Stimulated activated CD4-positive, alpha-beta T cell treated with anti-CD3 and anti-CD28 coated beads, Interleukin-15, amount 100 ng/mL, for 24 hours (primary cell): ENCODE measurements at regions not wholly inside any gene's neighbourhood (a gene's known extent, or its start where the extent isn't known, plus 50 kb on each side); places are given as distances from the start of the nearest gene placed in this dataset.

ENCODE experiments used
- DNase-seq: peaks from one replicate; pipeline ENCODE4 v3.0.0-alpha.2; 2020

DNA sequence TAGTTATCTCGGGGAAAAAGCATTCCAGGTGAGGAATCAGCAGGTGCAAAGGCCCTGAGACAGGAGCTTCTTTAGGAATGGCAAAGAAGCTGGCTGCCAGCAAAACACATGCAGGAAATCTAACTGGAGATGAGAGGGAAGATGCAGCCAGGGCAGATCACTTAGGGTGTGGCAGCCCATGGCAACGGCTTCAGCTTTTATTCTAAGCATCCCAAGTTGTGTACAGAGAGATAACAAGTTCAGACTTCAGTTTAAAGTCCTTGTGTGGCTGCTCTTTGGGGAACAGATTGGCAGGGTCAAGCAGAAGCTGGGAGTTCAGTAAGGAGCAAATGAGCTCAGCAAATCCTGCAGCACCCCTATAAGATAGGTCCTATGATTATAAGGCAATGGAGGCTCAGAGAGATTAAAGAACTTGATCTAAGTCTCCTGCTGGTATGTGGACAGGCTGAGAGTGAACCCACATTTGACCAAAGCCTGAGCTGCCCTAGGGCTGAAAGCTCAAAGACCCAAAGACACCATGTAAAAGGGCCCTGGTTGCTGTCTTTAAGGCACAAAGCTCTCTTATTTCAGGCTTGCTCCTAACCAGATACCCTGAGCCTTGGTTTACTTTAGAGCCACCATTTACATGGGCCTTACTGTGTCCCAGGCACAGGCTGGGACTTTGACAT is 466.8 kb downstream of the SOX6 start:
- no peak for DNase-seq

DNA sequence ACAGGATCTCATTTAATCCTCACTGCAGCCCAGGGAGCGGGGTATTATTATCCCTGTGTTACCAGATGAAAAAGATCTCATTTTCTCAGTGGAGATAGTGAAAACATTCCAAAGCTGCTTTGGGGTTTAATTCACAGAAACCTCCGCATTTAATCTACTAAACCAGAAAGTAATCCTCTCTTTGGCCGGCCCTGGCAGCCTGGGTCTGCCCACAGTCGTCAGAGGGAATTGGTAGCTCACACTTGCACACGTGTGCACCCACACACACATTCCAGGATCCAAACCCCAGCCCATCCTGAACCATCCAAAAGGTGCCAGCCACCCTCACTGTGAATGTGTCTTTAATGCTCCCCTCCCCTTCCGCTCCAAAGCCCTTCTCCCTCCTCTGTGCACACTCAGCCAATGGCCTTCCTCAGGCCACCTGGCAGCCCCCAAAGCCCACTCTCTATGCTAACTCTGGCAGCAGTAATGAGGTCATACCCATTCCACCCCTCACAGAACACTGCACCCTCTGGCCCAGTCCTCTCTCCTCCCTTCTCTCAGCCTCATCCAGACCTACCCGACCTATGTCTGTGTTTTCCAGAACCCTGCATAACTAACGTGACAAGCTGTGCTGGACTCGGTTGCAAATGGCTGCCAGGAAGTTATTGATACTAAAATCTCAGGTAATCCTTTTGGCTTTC is 466.2 kb downstream of the SOX6 start:
- no peak for DNase-seq

- DNase-seq: no peak
Measured at GRCh38 chr11:15893080-15893492, 463.3 kb downstream of the SOX6 start.

DNA sequence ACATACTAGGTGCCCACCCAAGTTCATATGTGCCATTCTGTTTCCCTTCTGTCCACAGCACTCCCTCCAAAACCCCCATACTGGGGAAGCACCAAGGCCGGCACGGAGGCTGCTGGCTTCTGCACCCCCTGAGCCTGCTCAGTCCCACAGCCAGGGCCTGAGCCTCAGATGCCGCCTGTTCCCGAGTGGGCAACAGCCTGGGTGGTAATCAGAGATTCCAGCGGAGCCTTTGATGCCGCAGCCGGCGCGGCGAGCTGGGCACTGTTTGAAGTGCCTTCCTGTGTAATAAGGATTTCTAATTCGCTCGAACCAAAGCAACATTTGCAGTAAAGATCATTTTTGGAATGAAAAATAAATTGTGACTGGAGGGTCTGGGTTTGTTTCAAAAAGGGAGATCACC is 460.3 kb downstream of the SOX6 start:
- no peak for DNase-seq

DNA sequence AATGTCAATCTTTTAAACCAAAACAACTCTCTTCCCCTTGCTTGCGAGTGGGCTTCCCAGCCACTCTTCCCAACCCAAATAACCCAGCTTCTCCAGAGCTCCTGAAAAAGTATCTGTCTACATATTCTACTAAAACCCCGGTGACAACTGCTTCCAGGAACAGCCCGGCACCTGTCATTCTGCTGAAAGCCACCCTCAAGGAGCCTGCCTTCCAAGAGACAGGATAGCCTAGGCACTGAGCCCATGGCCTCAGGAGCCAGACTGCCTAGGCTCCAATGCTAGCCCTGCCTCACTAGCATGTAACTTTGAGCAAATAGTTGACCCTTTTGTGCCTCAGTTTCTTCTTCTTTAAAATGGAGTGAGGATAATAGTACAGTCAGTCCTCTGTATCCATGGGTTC is 459.8 kb downstream of the SOX6 start:
- DNase-seq: no peak

DNA sequence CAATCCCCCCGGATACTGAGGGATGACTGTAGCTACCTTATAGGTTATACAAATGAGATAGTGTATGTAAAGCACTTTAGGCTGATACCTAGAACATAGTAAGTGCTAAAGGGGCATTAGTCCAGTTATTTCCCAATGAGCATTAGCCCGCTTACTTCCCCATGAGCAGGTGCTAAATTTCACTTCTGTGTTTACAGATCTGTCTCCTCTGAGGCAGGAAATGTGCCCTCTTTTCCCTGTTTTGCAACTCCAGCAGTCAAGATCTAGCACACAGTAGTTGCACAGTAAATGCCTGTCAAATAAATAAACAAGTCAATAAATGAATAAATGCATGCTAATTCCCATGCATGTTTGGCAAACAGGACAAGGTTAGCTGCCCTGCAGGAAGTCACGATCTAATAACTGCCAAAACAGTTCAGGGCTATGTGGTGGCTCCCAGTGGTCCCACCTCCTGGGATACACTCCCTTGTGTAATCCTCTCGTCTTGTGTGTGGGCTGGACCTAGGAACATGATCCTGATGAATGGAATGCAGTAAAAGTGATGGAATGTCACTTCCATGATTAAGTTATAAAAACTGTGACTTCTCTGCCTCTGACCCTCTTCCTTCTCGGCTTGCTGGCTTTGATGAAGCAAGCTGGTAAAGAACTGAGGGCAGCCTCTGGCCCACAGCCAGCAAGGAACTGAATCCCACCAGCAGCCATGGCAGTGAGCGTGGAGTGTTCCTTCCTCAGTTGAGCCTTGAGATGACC is 459.0 kb downstream of the SOX6 start:
- DNase-seq: no peak

DNA sequence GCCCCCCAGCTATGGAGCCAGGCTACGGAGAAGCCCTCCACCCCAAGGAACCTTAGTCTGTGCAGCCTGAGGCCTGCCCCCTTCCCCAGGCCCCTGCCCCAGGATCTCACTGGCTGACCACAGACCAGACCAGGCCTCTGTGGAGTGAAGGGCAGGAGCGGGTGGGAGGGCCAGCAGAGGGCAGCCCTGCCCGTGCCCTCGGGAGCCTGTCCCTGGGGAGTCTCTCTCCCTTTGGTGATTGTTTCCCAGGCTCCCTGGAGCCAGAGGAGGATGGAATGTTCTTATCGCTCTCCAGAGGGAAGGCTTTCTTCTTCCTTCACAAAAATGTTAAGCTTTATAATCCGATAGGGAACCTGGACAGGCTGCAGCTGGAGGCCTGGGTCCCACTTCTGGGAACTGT is 455.3 kb downstream of the SOX6 start:
- DNase-seq: no peak

DNA sequence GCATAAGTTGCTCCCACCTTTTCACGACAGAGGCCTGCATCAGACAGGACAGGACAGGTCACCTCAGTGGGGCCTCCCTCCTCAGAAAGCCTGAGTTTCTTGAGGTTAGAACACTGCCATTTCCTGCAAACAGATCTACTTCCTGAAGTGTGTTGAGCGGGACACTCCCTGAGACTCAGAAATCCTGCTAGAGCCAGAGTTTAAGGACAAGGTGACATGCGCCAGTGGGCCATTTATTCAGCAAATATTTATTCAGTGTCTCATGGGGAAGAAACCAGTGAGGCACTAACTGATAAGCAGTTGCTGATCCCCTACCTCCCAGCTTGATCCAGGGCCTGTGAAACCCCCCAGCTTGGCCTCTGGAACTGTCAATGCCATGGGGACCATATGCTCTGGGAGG is 454.6 kb downstream of the SOX6 start:
- no peak for DNase-seq

- no peak for DNase-seq
Measured at GRCh38 chr11:15903246-15903645, 453.1 kb downstream of the SOX6 start.

DNA sequence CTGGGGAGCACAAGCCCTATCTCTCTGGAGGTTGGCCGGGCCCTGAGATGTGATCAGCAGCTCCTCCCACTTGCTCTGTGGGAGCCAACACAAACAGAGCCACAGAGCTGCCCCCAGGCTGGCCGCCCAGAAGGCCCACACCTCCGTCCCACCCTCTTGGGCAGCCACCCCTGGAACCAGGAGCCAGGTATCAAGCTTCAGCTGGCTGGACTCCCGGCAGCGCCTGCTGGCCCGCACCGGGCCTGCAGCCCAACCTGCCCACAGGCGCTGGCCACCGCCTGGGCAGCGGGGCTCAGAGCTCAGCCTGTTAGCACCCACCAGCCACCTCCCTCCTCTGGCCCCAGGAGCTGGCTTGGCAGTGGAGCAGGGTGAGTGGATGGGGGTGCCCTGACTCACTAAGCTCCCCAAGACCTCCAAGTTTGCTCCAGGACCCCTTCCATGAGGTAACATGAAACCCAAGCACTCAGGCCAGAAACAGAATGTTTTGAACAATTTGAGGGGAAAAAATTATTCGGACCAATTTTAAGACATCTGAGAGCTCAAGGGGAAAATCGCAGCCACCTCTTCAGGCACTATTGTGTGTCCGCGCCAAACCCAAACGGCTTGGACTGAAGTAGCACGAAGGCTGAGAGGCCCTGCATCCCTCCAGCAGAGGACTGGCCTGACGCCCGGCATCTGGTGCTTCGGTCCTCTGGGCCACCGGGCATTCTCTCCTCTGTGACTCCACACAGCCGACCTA is 450.8 kb downstream of the SOX6 start:
- DNase-seq: no peak

- DNase-seq: no peak
Measured at GRCh38 chr11:15906481-15907035, 449.8 kb downstream of the SOX6 start.

DNA sequence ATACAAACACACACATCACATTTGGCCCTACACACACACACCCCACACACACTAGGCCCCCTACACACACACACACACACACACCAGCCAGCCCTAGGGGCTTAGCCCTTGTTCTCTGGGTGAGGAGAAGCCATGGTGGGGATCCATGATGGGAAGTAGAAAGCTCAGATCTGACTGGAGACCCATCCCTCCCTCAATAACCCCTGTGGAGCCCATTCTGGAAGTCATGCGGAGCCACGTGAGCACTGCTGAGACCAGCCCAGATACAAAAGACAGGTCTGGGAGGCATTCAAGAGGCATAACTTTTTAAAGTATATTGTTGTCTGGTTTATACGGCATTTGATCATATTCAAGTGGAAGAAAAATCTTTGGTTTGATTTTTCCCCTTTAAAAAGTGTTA is 448.5 kb downstream of the SOX6 start:
- no peak for DNase-seq

- DNase-seq: no peak
Measured at GRCh38 chr11:15909937-15910598, 446.3 kb downstream of the SOX6 start.

DNA sequence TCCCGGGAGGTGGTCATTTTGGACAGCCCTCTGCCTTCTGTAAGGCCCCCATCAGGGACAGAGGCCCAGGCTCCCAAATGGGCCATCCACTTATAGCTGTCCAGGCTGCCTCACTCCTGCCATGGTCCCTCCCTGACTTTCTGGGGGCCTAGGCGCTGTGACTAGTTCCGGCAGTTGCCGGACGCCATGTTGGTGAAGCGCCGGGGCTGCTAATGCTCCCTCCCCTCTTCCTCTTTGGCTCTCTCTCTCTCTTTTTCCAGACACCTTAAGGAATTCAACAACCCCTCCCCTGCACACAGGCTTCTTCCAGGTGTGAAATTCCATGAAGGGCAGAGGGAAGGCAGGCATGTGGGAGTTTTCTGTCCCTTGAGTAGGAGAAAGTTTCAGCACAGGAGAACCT is 445.6 kb downstream of the SOX6 start:
- DNase-seq: no peak

- DNase-seq: no peak
Measured at GRCh38 chr11:15911377-15912044, 444.8 kb downstream of the SOX6 start.

DNA sequence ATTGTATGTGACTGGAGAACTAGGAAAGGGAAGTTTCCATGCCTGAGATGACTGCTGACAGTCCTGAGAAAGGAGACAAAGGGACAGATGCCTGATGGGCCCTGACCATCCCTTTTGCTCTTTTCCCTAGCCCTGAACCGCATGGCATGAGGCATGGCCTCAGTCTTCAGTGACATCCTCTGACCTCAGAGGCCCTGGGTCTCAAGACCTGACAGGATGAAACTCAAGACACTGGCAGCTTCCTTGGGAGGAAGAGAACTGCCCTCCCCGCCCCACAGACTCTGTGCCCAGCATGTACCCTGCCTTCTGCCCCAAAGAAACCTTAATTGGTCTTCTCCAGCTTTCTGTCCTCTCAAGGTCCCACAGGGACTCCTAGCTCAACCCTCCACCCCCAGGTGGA is 444.1 kb downstream of the SOX6 start:
- DNase-seq: no peak

GRCh38 chr11:15912825-15913224 is 443.5 kb downstream of the SOX6 start:
- DNase-seq: no peak

GRCh38 chr11:15913261-15913660 is 443.1 kb downstream of the SOX6 start:
- no peak for DNase-seq
